HEK293 (cell line): ENCODE measurements at regions not wholly inside any gene's neighbourhood (a gene's known extent, or its start where the extent isn't known, plus 50 kb on each side); places are given as distances from the start of the nearest gene placed in this dataset.

Experiments
- CTCF ChIA-PET: fragments of 350-600 bp; formaldehyde crosslinking; extraction: SDS; loops from one replicate; lab custom pipeline; 2021; ENCODE audit warnings: antibody characterized with exemption; lab: Yijun Ruan, JAX
- POLR2A ChIA-PET: fragments of 300-600 bp; formaldehyde crosslinking; extraction: SDS; loops from one replicate; lab custom pipeline; 2020; ENCODE audit warnings: antibody characterized with exemption, inconsistent platforms; lab: Yijun Ruan, JAX
- H3K27ac ChIP-seq: fragments of 200-500 bp; sonication (Bioruptor generic); 2 replicates; pipeline ENCODE4 v1.5.1; 2014; ENCODE audit warnings: low read depth, low read length, control low read depth, inconsistent platforms; ENCODE audit errors: extremely low read depth
- H3K36me3 ChIP-seq, 2 experiments: fragments of 200-500 bp in 1 of 2; sonication (Bioruptor generic) in 1 of 2; 1 replicate in 1 of 2; 2 replicates in 1 of 2; pipeline ENCODE4 v1.5.1; 2014 to 2017; ENCODE audit warnings: inconsistent platforms in 2 of 2, low read length in 2 of 2; ENCODE audit not compliant: control insufficient read depth in 2 of 2, insufficient read depth in 1 of 2
- H3K4me1 ChIP-seq: fragments of 200-500 bp; sonication (Bioruptor generic); 2 replicates; pipeline ENCODE4 v1.5.1; 2014; ENCODE audit warnings: mild to moderate bottlenecking, low read length, inconsistent platforms; ENCODE audit not compliant: control insufficient read depth, insufficient read depth
- H3K4me3 ChIP-seq: 2 replicates; pipeline ENCODE4 v1.5.1; 2011; ENCODE audit warnings: low read depth, mild to moderate bottlenecking, control low read depth, low read length, moderate library complexity
- H3K9me3 ChIP-seq: fragments of 200-500 bp; sonication (Bioruptor generic); 2 replicates; pipeline ENCODE4 v1.5.1; 2014; ENCODE audit warnings: low read depth, low read length, inconsistent platforms; ENCODE audit not compliant: control insufficient read depth, insufficient read depth
- HOXA7 ChIP-seq: sonication (generic); formaldehyde crosslinking; IDR thresholded peaks from 2 replicates; pipeline ENCODE4 v1.8.1; 2022; ENCODE audit warnings: missing genetic modification reagents, borderline replicate concordance
- KLF16 ChIP-seq: fragments of 450-650 bp; formaldehyde crosslinking; IDR thresholded peaks from 2 replicates; pipeline ENCODE4 v1.5.1; 2017; ENCODE audit warnings: missing biosample characterization, missing genetic modification characterization
- KLF8 ChIP-seq: fragments of 450-650 bp; formaldehyde crosslinking; IDR thresholded peaks from 2 replicates; pipeline ENCODE4 v1.5.1; 2016; ENCODE audit warnings: missing biosample characterization, missing genetic modification characterization
- YY2 ChIP-seq: fragments of 450-650 bp; formaldehyde crosslinking; IDR thresholded peaks from 2 replicates; pipeline ENCODE4 v1.5.1; 2016; ENCODE audit warnings: missing biosample characterization, missing genetic modification characterization
- ZBTB10 ChIP-seq: fragments of 450-650 bp; formaldehyde crosslinking; IDR thresholded peaks from 2 replicates; pipeline ENCODE4 v1.5.1; 2016; ENCODE audit warnings: missing biosample characterization, missing genetic modification characterization
- ZBTB44 ChIP-seq: fragments of 450-650 bp; IDR thresholded peaks from 2 replicates; pipeline ENCODE4 v1.5.1; 2018; ENCODE audit warnings: missing biosample characterization, mild to moderate bottlenecking, missing genetic modification characterization
- ZFHX2 ChIP-seq: fragments of 450-650 bp; formaldehyde crosslinking; conservative IDR thresholded peaks from 2 replicates; pipeline ENCODE4 v1.5.1; 2016; ENCODE audit warnings: missing biosample characterization, missing genetic modification characterization
- ZNF10 ChIP-seq: fragments of 450-650 bp; formaldehyde crosslinking; IDR thresholded peaks from 2 replicates; pipeline ENCODE4 v1.5.1; 2017; ENCODE audit warnings: missing biosample characterization, missing genetic modification characterization
- ZNF138 ChIP-seq: fragments of 450-650 bp; formaldehyde crosslinking; IDR thresholded peaks from 2 replicates; pipeline ENCODE4 v1.5.1; 2016; ENCODE audit warnings: missing biosample characterization, missing genetic modification characterization, borderline replicate concordance
- ZNF140 ChIP-seq: fragments of 450-650 bp; formaldehyde crosslinking; IDR thresholded peaks from 2 replicates; pipeline ENCODE4 v1.5.1; 2016; ENCODE audit warnings: missing biosample characterization, missing genetic modification characterization
- ZNF157 ChIP-seq: fragments of 450-650 bp; formaldehyde crosslinking; IDR thresholded peaks from 2 replicates; pipeline ENCODE4 v1.5.1; 2016; ENCODE audit warnings: missing biosample characterization, missing genetic modification characterization
- ZNF174 ChIP-seq: fragments of 450-650 bp; formaldehyde crosslinking; IDR thresholded peaks from 2 replicates; pipeline ENCODE4 v1.5.0; 2017; ENCODE audit warnings: missing biosample characterization, mild to moderate bottlenecking, missing genetic modification characterization
- ZNF2 ChIP-seq: fragments of 450-650 bp; formaldehyde crosslinking; IDR thresholded peaks from 2 replicates; pipeline ENCODE4 v1.5.1; 2016; ENCODE audit warnings: missing biosample characterization, missing genetic modification characterization
- ZNF311 ChIP-seq: fragments of 450-650 bp; formaldehyde crosslinking; IDR thresholded peaks from 2 replicates; pipeline ENCODE4 v1.5.1; 2017; ENCODE audit warnings: missing biosample characterization, missing genetic modification characterization, borderline replicate concordance
- ZNF449 ChIP-seq: fragments of 450-650 bp; formaldehyde crosslinking; IDR thresholded peaks from 2 replicates; pipeline ENCODE4 v1.5.1; 2017; ENCODE audit warnings: missing biosample characterization, mild to moderate bottlenecking, missing genetic modification characterization, moderate library complexity
- ZNF549 ChIP-seq: fragments of 450-650 bp; IDR thresholded peaks from 2 replicates; pipeline ENCODE4 v1.5.1; 2018; ENCODE audit warnings: missing biosample characterization, missing genetic modification characterization, mild to moderate bottlenecking, inconsistent platforms, moderate library complexity
- ZNF701 ChIP-seq: fragments of 450-650 bp; formaldehyde crosslinking; IDR thresholded peaks from 2 replicates; pipeline ENCODE4 v1.5.1; 2016; ENCODE audit warnings: missing biosample characterization, missing genetic modification characterization
- ZNF837 ChIP-seq: fragments of 450-650 bp; formaldehyde crosslinking; IDR thresholded peaks from 2 replicates; pipeline ENCODE4 v1.5.1; 2016; ENCODE audit warnings: missing biosample characterization, missing genetic modification characterization
- TF ChIP-seq, protein P1 (sequence below): fragments of 450-650 bp; IDR thresholded peaks from 2 replicates; pipeline ENCODE4 v1.5.1; 2018; ENCODE audit warnings: missing biosample characterization, missing genetic modification characterization

- no peak for TF ChIP-seq ZNF10 (tag by site-specific recombination)
- TF ChIP-seq, protein P1, sequence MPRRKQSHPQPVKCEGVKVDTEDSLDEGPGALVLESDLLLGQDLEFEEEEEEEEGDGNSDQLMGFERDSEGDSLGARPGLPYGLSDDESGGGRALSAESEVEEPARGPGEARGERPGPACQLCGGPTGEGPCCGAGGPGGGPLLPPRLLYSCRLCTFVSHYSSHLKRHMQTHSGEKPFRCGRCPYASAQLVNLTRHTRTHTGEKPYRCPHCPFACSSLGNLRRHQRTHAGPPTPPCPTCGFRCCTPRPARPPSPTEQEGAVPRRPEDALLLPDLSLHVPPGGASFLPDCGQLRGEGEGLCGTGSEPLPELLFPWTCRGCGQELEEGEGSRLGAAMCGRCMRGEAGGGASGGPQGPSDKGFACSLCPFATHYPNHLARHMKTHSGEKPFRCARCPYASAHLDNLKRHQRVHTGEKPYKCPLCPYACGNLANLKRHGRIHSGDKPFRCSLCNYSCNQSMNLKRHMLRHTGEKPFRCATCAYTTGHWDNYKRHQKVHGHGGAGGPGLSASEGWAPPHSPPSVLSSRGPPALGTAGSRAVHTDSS (tag by site-specific recombination) = no peak
- TF ChIP-seq ZNF157 (tag by site-specific recombination) = no peak
- TF ChIP-seq ZNF449 (tag by site-specific recombination) = no peak
- TF ChIP-seq ZNF549 = no peak
- no peak for TF ChIP-seq ZBTB44 (tag by site-specific recombination)
- no peak for TF ChIP-seq KLF16 (tag by site-specific recombination)
- no peak for TF ChIP-seq ZNF2 (tag by site-specific recombination)
- TF ChIP-seq ZNF140 (tag by site-specific recombination) = no peak
- no peak for TF ChIP-seq YY2 (tag by site-specific recombination)
- TF ChIP-seq ZNF174 (tag by site-specific recombination) = no peak
Measured at GRCh38 chr5:158162026-158162425, 303.1 kb upstream of the CLINT1 start (continued).

DNA sequence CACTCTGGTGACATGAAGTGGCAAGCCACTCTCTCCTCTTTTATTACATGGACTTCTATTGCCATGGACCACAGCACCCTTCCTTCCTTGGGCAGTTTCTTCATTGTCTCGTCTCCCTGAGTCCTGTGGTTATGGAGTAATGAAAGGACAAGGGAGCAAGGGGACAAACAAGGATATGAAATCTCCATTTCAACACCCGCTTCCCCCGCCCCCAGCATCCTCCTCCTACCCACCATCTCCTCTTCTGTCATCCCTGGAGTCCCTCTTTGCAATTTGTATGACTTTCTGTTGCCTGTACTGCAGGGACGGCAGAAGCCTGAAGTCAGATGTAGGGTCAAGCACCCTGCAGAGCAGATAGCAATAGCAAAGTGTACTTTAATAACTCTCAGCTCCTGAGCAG is 300.7 kb upstream of the CLINT1 start:
- Histone ChIP-seq H3K27ac (no peak overlapping the region), H3K9me3 (no peaks in the 10 kb centered on the region), H3K36me3 (no peaks in the 10 kb centered on the region), H3K4me3 (no peak overlapping the region), H3K4me1 (no peaks in the 10 kb centered on the region)
- TF ChIP-seq ZNF701 (tag by site-specific recombination) (no peak), ZFHX2 (tag by site-specific recombination) (peak; percentile 38)
- ChIA-PET POLR2A (no interaction called here), CTCF (no interaction called here)

DNA sequence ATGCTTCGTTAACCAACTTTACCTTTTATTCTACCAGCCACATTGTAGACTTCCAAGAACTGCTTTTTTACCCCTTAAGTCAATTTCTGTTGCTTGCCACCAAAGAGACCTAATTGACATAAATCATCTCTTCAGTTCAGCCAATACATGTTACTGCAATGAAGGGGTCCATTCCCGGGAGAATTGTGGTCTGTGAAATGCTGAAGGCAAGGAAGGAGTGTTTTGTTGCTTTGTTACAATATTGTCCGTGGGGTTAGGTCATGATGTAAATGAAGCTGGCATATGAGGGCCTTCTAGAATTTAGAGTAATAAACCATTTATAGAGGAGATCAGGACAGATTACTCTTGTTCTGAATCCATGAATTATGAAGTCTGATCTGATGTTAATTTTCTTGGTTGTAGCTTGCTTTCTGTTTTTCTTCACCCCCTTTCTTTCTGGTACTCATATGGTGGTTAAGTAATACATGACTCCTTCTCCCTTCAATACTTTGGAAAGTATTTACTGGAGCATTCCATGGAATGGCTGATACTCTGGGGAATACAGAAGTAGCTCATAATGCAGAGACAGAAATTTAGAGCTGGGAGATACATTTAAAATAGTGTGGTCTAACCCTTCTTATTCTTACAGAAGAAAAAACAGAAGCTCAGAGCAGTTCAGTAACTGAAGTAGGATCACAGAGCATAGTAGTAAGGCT is 297.0 kb upstream of the CLINT1 start:
- no peaks in the 10 kb centered on the region for H3K36me3 ChIP-seq
- H3K4me3 ChIP-seq = no peak overlapping the region
- TF ChIP-seq KLF8 (tag by site-specific recombination) = no peak
- no peak for TF ChIP-seq ZNF138 (tag by site-specific recombination)
- no peak for TF ChIP-seq ZNF837 (tag by site-specific recombination)
- TF ChIP-seq ZNF311 (tag by site-specific recombination) = no peak
- no peak for TF ChIP-seq ZBTB10 (tag by site-specific recombination)
- no peak for TF ChIP-seq HOXA7 (CRISPR knock-in tag)
- CTCF ChIA-PET = interaction anchor here (1.2 kb wide), 1 partner anchor 81 kb away, joined by 5 read pairs; no protein-coding TSS in a partner anchor
- no peak overlapping the region for H3K27ac ChIP-seq
- no peaks in the 10 kb centered on the region for H3K4me1 ChIP-seq
- POLR2A ChIA-PET = no interaction called here
- H3K9me3 ChIP-seq = no peaks in the 10 kb centered on the region
